Psoas muscle (tissue), 7 donors: ENCODE measurements at regions not wholly inside any gene's neighbourhood (a gene's known extent, or its start where the extent isn't known, plus 50 kb on each side); places are given as distances from the start of the nearest gene placed in this dataset.

ENCODE experiments used
- ATAC-seq, 4 donors: fragments of 200-7000 bp; cut with Tn5 transposase; one replicate each; pipeline ENCODE4 v1.9.1; 2020; ENCODE audit warnings: moderate library complexity in 3 of 4, mild to moderate bottlenecking in 2 of 4
- DNase-seq, 2 donors: peaks; one replicate each; pipeline ENCODE4 v3.0.0-alpha.2; 2020
- H3K27ac ChIP-seq: fragments of 200-600 bp; one replicate; pipeline ENCODE4 v1.8.0; 2022
- H3K27me3 ChIP-seq, 3 donors: fragments of 200-600 bp in 1 of 3; one replicate each; pipeline versions ENCODE4 v1.6.1 to v1.8.0; 2013 to 2022; ENCODE audit warnings: low read length in 2 of 3, mild to moderate bottlenecking in 2 of 3, moderate library complexity in 1 of 3; ENCODE audit not compliant: insufficient read depth in 3 of 3
- H3K36me3 ChIP-seq, 2 donors: fragments of 200-600 bp in 1 of 2; one replicate each; pipeline versions ENCODE4 v1.6.1 to v1.8.0; 2013 to 2022; ENCODE audit warnings: low read depth in 1 of 2, mild to moderate bottlenecking in 1 of 2, moderate library complexity in 1 of 2; ENCODE audit not compliant: insufficient read depth in 1 of 2
- H3K4me1 ChIP-seq: fragments of 200-600 bp; one replicate; pipeline ENCODE4 v1.8.0; 2022
- H3K4me3 ChIP-seq: fragments of 200-600 bp; one replicate; pipeline ENCODE4 v1.8.0; 2022; ENCODE audit warnings: mild to moderate bottlenecking
- H3K9me3 ChIP-seq: fragments of 200-600 bp; one replicate; pipeline ENCODE4 v1.8.0; 2022
- CTCF ChIP-seq: fragments of 200-600 bp; IDR thresholded peaks from one replicate; pipeline ENCODE4 v1.8.0; 2022; ENCODE audit warnings: antibody characterized with exemption
- WGBS, 3 donors: extraction: QIAGEN DNeasy Blood & Tissue Kit; methylation state at CpG; one replicate each; pipeline versions ENCODE4 v1.1.6 to v1.1.7; 2013; 5-methylcytosine and 5-hydroxymethylcytosine counted together
- intact Hi-C, 2 donors: fragments of 100-400 bp; cut with DNase I; formaldehyde crosslinking; loops; one replicate each; pipeline versions ENCODE4 v1.11.0 to v1.14.2; 2022
- donor health status: healthy with polysubstance abuse.
- donor health status: DM: no; HTN: no; CAD: no; lungs with moderate emphysema.
- donor health status: Bipolar disorder and iron deficiency.
- donor health status: healthy.
- donor health status: DM: yes; HTN: yes; CAD: no.
- donor health status: DM: no; HTN: no; CAD: no.
- donor health status: DM: yes; HTN: yes; CAD: no.

- peaks cover 0 to 17% (median 3%) of the 10 kb centered on the region in 3 donors for H3K27me3 ChIP-seq
- ATAC-seq (no peak), DNase-seq (no peak)
- intact Hi-C loops: no loop called here
- no peaks in the 10 kb centered on the region for H3K9me3 ChIP-seq
- H3K36me3 ChIP-seq: no peaks in the 10 kb centered on the region
- 49 to 58% (median 51%) methylated on average over 17 of the region's 17 CpGs for WGBS, 3 donors
- no peak overlapping the region for H3K27ac ChIP-seq
- no peak for TF ChIP-seq CTCF
- no peaks in the 10 kb centered on the region for H3K4me1 ChIP-seq
- no peak overlapping the region for H3K4me3 ChIP-seq
Measured at GRCh38 chr10:125514206-125515162, 168.5 kb downstream of the TEX36 start.

- 69 to 79% (median 74%) methylated on average over 11 of the region's 11 CpGs for WGBS, 3 donors
- TF ChIP-seq CTCF: no peak
- H3K27me3 ChIP-seq: peaks cover 0 to 17% (median 3%) of the 10 kb centered on the region in 3 donors
- no peaks in the 10 kb centered on the region for H3K9me3 ChIP-seq
- H3K4me3 ChIP-seq: no peak overlapping the region
- no peaks in the 10 kb centered on the region for H3K4me1 ChIP-seq
- no peaks in the 10 kb centered on the region for H3K36me3 ChIP-seq
- H3K27ac ChIP-seq: no peak overlapping the region
- ATAC-seq: no peak
- intact Hi-C loops: no loop called here
- DNase-seq: no peak
Measured at GRCh38 chr10:125513429-125514182, 169.4 kb downstream of the TEX36 start.

- H3K27me3 ChIP-seq: peaks cover 3 to 17% (median 5%) of the 10 kb centered on the region in 3 donors
- 47 to 63% (median 53%) methylated on average over 9 of the region's 9 CpGs for WGBS, 3 donors
- DNase-seq (no peak), ATAC-seq (no peak)
- no peak overlapping the region for H3K4me3 ChIP-seq
- H3K9me3 ChIP-seq: no peaks in the 10 kb centered on the region
- intact Hi-C loops: loop anchor here in 1 of 2 donors (1.0 kb wide), 1 partner anchor 9 kb away; no protein-coding TSS in a partner anchor
- no peaks in the 10 kb centered on the region for H3K4me1 ChIP-seq
- H3K27ac ChIP-seq: no peak overlapping the region
- no peak for TF ChIP-seq CTCF
- H3K36me3 ChIP-seq: no peaks in the 10 kb centered on the region
Measured at GRCh38 chr10:125510998-125511397, 172.0 kb downstream of the TEX36 start.

- Histone ChIP-seq H3K4me1 (no peaks in the 10 kb centered on the region), H3K9me3 (no peaks in the 10 kb centered on the region), H3K27ac (no peak overlapping the region), H3K27me3 (peaks cover 0 to 5% (median 2%) of the 10 kb centered on the region in 3 donors), H3K4me3 (no peak overlapping the region), H3K36me3 (no peaks in the 10 kb centered on the region)
- intact Hi-C loops: no loop called here
- no peak for TF ChIP-seq CTCF
- DNase-seq (no peak), ATAC-seq (no peak)
- WGBS, 3 donors: 77 to 83% (median 79%) methylated on average over 3 of the region's 3 CpGs
Measured at GRCh38 chr10:125505648-125506047, 177.3 kb downstream of the TEX36 start.
